SKM-1 (cell line): ENCODE measurements at regions not wholly inside any gene's neighbourhood (a gene's known extent, or its start where the extent isn't known, plus 50 kb on each side); places are given as distances from the start of the nearest gene placed in this dataset.
A peak's percentile ranks its signal among the peaks of the same experiment; 100 is the strongest.

Source experiments
- DNase-seq: peaks from one replicate; lab custom pipeline; 2025; ENCODE audit not compliant: unreplicated experiment; lab: John Stamatoyannopoulos, UW

DNA sequence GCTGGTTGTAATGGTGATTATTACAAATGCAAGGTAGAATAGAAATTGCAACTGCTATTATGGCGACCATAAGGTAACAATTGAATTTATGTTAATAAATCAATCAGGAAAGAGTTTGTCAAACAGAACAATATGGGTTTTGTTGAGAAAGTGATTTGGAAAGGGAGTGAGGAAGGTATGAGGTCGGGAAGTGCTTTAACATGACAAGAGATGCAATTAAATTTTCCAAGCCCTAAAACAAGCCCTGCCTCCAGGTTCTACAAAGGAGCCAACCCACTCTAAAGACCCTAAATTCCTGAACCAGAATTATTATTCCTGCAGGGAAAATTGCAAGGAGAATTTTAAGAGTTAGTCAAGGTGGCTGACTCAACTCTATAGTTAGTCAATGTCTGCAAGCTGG, 363.7 kb downstream of the BMPER start:
- DNase-seq: no peak

GRCh38 chr7:34275624-34276023, 370.3 kb downstream of the BMPER start:
- DNase-seq: no peak

GRCh38 chr7:34277016-34277802, 371.9 kb downstream of the BMPER start:
- DNase-seq: peak; percentile 29

GRCh38 chr7:34277803-34278199, 372.5 kb downstream of the BMPER start:
- no peak for DNase-seq

DNA sequence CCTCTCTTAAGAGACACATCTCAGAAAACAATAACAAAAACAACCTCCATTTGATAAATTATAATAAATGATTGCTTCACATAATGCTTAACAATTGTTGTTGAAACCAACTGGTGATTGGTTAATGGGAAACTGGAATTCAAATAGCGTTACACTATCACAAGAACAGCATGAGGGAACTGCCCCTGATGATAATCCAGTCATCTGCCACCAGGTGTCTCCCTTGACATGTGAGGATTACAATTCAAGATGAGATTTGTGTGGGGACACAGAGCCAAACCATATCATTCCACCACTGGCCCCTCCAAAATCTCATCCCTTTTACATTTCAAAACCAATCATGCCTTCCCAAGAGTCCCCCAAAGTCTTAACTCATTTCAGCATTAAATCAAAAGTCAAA, 375.9 kb downstream of the BMPER start:
- no peak for DNase-seq

DNA sequence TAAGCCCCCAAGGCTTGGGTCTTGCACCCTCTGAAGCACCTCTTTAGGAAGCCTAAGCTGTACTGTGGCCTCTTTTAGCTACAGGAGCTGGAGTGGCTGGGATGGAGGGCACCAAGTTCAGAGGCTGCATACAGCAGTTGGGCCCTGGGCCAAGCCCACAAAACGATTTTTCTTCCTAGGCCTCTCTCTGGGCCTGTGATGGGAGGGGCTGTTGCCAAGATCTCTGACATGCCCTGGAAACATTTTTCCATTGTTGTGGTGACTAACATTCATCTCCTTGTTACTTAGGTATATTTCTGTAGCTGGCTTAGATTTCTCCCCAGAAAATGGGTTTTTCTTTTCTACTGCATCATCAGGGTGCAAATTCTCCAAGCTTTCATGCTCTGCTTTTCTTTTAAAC, 375.7 kb upstream of the NPSR1 start:
- no peak for DNase-seq

DNA sequence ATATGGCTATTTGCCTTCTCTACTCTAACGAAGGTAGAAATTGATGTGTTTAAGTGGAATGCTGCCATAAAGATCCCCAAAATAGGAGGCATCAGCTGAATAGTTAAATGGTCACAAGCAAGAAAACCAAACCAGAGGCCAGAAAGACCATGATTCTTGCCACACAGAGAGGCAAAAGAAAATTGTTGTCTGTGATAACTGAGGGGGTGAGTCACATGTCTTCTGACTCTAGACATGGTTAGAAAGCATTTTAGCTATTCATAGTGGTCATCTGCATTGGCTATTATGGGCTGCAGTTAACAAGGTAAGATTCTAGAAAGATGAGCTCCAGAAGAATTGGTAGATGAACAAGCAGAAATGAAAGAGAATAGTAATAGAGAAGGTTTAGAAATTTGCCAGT, 361.4 kb upstream of the NPSR1 start:
- DNase-seq: no peak

GRCh38 chr7:34298492-34299013, 359.5 kb upstream of the NPSR1 start:
- no peak for DNase-seq

DNA sequence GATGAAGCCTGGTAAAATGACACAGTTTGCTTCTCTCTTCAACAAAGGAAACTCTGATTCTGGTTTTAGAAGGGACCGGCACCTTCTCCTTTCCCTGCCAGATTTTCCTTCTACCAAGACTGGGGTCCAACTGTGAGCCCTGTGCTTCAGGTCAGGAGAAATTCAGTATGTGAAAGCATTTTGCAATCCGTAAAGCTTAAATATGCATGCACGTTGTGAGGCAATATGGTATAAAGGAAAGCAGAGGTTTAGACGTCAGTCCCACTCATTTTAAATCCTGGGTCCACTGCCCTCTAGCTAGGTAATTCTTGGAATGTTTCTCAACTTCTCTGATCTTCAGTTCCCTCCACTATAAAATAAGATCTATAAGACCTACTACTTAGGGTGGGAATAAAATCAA, 359.0 kb upstream of the NPSR1 start:
- DNase-seq: no peak

DNA sequence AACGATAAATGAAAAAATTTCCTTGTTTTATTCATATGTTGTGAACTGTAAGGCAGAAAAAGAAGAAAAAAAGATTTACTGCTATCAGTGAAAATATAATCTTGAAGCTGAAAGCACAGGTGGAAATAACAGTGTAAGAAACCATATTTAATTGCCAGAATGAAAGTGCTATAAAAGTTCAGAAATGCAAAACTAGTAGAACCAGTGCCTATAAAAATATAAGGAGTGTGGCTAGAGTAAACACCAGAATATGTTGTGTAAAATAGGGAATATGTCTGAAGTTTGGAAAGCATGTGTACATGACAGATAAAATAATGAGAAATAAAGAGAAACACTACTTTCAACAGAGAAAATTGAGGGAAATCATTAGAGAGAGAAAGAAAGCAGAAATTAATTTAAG, 350.5 kb upstream of the NPSR1 start:
- no peak for DNase-seq

GRCh38 chr7:34308595-34308994, 349.4 kb upstream of the NPSR1 start:
- DNase-seq: no peak

- no peak for DNase-seq
Observed at GRCh38 chr7:34309116-34309515, 348.9 kb upstream of the NPSR1 start.

DNA sequence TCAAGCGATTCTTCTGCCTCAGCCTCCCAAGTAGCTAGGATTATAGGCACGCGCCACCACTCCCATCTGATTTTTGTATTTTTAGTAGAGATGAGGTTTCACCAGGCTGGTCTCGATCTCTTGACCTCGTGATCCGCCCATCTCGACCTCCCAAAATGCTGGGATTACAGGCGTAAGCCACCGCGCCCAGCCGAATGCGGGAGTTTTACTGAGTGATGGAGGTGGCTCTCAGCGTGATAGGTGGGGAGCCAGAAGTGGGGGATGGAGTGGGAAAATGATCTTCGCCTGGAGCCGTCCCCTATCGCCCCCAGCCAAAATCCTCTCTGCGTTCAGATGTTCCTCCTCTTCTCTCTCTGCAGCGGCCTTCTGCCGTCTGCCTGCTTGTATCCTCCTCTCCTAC, 348.4 kb upstream of the NPSR1 start:
- DNase-seq: no peak

- DNase-seq: no peak
Observed at GRCh38 chr7:34311591-34311990, 346.4 kb upstream of the NPSR1 start.

- no peak for DNase-seq
Observed at GRCh38 chr7:34312624-34313023, 345.4 kb upstream of the NPSR1 start.

DNA sequence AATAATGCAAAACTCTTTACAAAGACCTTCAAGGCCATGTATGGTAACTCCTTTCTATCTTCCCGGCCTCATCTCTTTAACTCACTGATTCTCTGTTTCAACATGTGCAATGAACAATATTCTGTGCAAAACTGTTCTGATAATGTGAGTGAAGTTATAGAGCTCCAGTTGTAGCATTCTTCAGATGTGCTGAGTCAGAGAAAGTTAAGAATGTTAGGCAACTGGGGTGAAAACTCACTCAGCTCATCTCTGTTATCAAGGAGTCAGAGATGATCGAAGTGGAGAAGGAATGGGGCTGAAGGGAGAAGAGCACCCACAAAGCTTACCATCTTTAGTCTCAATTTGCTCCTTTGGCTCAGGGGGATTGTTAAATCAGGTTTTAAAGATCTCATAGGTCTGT, 344.7 kb upstream of the NPSR1 start:
- DNase-seq: no peak

- DNase-seq: no peak
Observed at GRCh38 chr7:34315032-34315431, 343.0 kb upstream of the NPSR1 start.

DNA sequence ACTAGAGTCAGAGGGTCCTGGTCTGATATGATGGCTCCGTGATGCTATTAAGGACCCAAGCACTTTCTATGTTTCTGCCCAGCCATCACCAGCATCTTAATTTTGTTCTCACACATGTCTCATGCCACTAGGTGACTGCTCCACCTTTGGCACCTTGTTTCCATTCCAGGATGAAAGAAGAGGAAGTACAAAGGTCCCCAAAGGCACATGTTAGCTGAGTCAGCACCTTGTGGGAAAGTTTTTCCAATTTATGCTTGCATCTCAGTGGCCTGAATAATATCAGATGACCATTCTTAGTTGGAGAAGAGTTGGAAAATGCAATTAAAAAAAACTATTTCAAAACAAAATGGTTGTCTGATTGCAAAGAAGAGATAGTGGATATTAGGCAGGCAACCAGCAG, 341.0 kb upstream of the NPSR1 start:
- no peak for DNase-seq

DNA sequence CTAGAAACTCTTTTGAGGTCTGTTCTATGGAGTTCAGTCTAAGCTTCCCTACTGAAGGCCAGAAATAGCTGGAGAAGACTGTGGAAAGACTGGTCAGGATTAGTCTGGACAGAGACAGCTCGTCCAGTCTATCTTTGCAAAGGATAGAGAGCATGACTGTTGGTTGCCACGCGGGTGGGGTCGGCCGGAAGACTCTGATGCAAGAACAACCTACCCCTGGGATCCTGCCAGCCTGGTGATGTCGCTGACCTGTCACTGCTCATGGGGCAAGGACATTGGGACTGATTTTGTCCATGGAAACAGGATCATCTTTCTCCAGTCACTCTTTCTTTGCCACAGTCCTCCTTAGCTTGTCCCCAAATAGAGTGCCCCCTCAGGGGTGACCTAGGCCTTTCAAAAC, 337.6 kb upstream of the NPSR1 start:
- DNase-seq: no peak

DNA sequence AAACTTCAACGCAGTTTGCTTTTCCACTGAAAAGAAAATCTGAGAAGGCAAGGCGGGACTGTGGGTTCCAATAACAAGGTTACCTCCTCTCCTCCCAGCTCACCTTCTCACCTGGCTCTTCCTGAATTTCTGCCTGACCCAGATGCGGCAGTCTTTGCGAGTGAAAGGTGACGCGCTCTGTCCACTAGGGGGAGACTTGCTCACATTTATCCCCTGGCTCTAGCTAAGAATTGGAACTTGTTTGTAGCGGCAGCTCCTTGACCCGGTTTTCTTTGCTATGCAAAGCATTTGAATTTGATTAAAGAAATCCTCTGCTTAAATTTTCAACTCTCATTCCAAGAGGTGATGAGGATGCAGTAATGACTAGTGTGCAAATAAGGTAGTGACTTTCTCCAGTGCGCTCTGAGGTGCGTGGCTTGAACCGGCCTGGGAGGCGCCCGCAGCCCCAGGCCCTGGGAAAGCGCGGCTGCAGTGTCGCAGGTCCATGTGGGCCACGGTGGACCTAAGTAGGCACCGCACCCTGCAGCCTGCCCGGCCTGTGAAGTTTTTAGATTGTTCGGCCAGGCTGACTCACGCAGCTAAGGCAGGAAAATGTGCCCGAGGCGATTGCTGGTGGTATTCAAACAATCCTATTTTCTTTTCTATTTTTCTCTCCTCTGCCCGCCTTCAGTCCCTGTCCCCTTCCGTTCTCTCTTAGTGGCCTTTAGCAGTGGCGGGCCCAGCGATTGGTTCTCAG, 336.9 kb upstream of the NPSR1 start:
- DNase-seq: peak; percentile 42

- no peak for DNase-seq
Observed at GRCh38 chr7:34322841-34323240, 335.2 kb upstream of the NPSR1 start.

- DNase-seq: no peak
Observed at GRCh38 chr7:34327681-34328080, 330.3 kb upstream of the NPSR1 start.
